D721Med (cell line): ENCODE measurements at regions not wholly inside any gene's neighbourhood (a gene's known extent, or its start where the extent isn't known, plus 50 kb on each side); places are given as distances from the start of the nearest gene placed in this dataset.
"Not testable (repeated sequence)": the region's sequence is repeated elsewhere in the genome, so short reads cannot be mapped to it uniquely, and the experiment has no call there.

Experiments
- DNase-seq: peaks from one replicate; pipeline ENCODE4 v3.0.0; 2011; ENCODE audit warnings: low spot score; ENCODE audit not compliant: insufficient read length
- FAIRE-seq: peaks from 2 replicates; lab custom pipeline; 2011; peaks lifted over from hg19 to GRCh38; lab: Jason Lieb, UNC
- TF ChIP-seq, protein P1 (sequence below): IDR thresholded peaks from 2 replicates; pipeline ENCODE4 v1.5.1; 2012; ENCODE audit warnings: mild to moderate bottlenecking, control low read depth; ENCODE audit not compliant: insufficient read depth; ENCODE audit errors: missing control alignments

GRCh38 chr19:20271215-20271926 is 104.4 kb downstream of the ZNF486 start:
- FAIRE-seq (no peak), DNase-seq (no peak)
- TF ChIP-seq, protein P1, sequence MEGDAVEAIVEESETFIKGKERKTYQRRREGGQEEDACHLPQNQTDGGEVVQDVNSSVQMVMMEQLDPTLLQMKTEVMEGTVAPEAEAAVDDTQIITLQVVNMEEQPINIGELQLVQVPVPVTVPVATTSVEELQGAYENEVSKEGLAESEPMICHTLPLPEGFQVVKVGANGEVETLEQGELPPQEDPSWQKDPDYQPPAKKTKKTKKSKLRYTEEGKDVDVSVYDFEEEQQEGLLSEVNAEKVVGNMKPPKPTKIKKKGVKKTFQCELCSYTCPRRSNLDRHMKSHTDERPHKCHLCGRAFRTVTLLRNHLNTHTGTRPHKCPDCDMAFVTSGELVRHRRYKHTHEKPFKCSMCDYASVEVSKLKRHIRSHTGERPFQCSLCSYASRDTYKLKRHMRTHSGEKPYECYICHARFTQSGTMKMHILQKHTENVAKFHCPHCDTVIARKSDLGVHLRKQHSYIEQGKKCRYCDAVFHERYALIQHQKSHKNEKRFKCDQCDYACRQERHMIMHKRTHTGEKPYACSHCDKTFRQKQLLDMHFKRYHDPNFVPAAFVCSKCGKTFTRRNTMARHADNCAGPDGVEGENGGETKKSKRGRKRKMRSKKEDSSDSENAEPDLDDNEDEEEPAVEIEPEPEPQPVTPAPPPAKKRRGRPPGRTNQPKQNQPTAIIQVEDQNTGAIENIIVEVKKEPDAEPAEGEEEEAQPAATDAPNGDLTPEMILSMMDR, result no peak

DNA sequence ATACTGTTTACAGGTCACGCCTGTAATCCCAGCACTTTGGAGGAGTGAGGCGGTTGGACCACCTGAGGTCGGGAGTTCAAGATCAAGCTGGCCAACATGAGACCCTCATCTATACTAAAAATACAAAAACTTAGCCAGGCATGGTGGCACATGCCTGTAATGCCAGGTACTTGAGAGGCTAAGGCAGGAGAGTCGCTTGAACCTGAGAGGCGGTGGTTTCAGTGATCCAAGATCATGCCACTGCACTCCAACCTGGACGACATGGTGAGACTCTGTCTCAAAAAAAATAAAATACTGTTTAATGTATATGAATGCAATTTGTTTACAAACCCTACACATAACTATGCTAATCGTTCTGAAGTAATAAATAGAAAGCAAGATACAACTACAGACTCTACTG is 102.4 kb downstream of the ZNF486 start:
- DNase-seq (no peak), FAIRE-seq (no peak)
- TF ChIP-seq, protein P1, result no peak

GRCh38 chr19:20261513-20261912 is 94.5 kb downstream of the ZNF486 start:
- not testable (repeated sequence) for FAIRE-seq, DNase-seq

- DNase-seq, FAIRE-seq: not testable (repeated sequence)
Measured at GRCh38 chr19:20260738-20261137, 93.7 kb downstream of the ZNF486 start.

- DNase-seq (no peak), FAIRE-seq (no peak)
- TF ChIP-seq, protein P1, result no peak
Measured at GRCh38 chr19:20259615-20260014, 92.6 kb downstream of the ZNF486 start.

DNA sequence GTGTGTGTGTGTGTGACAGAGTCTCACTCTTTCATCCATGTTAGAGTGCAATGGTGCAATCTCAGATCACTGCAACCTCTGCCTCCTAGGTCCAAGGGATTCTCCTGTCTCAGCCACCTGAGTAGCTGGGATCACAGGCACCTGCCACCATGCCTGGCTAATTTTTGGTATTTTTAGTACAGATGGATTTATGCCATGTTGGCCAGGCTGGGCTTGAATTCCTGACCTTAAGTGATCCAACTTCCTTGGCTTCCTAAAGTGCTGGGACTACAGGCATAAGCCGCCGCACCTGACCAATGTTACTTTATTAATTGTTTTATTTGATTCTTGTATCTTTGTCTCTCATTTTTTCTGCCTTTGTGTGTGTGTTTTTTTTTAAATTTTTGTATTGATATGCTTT is 89.6 kb downstream of the ZNF486 start:
- TF ChIP-seq, protein P1, result no peak
- FAIRE-seq (no peak), DNase-seq (no peak)

DNA sequence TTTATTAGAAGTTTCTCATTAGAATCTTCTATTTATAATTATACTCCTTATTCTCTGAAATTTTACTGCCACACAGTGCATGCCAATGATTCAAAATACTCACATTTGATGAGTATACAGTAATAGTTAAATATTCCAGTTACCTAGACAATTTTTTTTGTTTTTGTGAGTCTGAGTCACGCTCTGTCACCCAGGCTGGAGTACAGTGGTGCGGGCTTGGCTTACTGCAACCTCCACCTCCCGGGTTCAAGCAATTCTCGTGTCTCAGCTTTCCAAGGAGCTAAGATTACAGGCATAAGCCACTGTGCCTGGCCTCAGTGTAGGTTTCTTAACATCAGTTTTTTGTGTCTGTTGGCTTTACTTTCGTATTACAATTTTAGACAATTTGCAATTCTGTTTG is 87.1 kb downstream of the ZNF486 start:
- no peak for FAIRE-seq
- TF ChIP-seq, protein P1, result no peak
- no peak for DNase-seq

DNA sequence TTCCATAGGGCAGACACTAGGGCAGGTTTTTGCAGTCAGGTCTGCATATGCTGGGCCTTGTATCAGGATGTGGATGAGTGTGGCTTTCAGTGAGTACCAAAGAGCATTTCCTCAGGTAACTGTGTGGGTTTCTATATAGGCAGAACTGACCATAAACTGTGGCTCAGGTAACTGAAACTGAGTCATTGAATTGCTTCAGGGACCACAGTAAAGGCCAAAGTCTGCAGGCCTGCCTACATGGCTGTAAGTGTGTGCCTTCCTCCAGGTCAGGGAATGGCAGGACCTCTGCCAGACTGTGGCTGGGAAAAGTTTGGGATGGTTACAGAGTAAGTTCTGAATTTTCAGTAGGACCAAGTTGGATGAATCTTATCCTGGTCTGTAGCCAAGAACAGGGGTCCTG is 85.6 kb downstream of the ZNF486 start:
- no peak for FAIRE-seq
- TF ChIP-seq, protein P1, result no peak
- DNase-seq, result no peak
